Activated naive CD4-positive, alpha-beta T cell treated with anti-CD3 and anti-CD28 coated beads, Interleukin-2, amount 50 U/mL, for 24 hours (primary cell): ENCODE measurements at regions not wholly inside any gene's neighbourhood (a gene's known extent, or its start where the extent isn't known, plus 50 kb on each side); places are given as distances from the start of the nearest gene placed in this dataset.
"Not testable (repeated sequence)": the region's sequence is repeated elsewhere in the genome, so short reads cannot be mapped to it uniquely, and the experiment has no call there.

ENCODE experiments used
- H3K27ac Mint-ChIP-seq: one replicate; pipeline ENCODE4 v1.8.0; 2021; ENCODE audit warnings: mild to moderate bottlenecking, mixed read lengths
- H3K27me3 Mint-ChIP-seq: one replicate; pipeline ENCODE4 v1.8.0; 2021; ENCODE audit warnings: mixed read lengths
- H3K36me3 Mint-ChIP-seq: one replicate; pipeline ENCODE4 v1.8.0; 2021; ENCODE audit warnings: mixed read lengths
- H3K4me1 Mint-ChIP-seq: one replicate; pipeline ENCODE4 v1.8.0; 2021; ENCODE audit warnings: mixed read lengths
- H3K4me3 Mint-ChIP-seq: one replicate; pipeline ENCODE4 v1.8.0; 2021; ENCODE audit warnings: mild to moderate bottlenecking, mixed read lengths
- H3K9me3 Mint-ChIP-seq: one replicate; pipeline ENCODE4 v1.8.0; 2021; ENCODE audit warnings: mixed read lengths

DNA sequence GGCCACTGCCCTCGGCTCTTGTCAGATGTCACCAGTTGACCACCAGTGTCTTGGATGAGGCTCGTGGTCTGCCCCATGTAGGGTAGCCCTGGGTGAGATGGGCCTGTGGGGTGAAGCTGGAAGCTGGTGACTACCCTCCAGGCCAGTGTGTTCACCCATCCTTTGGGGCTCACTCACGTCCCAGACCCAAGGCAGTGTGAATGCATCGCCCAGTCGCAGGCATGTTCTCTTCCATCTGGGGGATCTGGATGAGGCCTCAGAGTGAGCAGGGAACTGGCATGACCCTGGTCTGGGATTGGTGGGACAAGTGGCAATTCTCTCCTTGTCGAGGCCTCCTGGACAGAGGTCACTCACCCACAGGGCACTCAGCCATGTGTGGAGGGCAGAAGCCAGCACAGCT, 120.1 kb upstream of the PHACTR3 start:
- Mint-ChIP-seq H3K27me3 (peaks cover 12% of the 10 kb centered on the region), H3K27ac (no peak overlapping the region), H3K36me3 (no peaks in the 10 kb centered on the region), H3K4me1 (no peaks in the 10 kb centered on the region), H3K9me3 (no peaks in the 10 kb centered on the region), H3K4me3 (no peak overlapping the region)

- Mint-ChIP-seq H3K4me1 (no peaks in the 10 kb centered on the region), H3K27me3 (peaks cover 8% of the 10 kb centered on the region), H3K9me3 (no peaks in the 10 kb centered on the region), H3K36me3 (no peaks in the 10 kb centered on the region), H3K4me3 (no peak overlapping the region), H3K27ac (no peak overlapping the region)
Measured at GRCh38 chr20:59485576-59486454, 118.5 kb upstream of the PHACTR3 start.

GRCh38 chr20:59488459-59488858, 115.9 kb upstream of the PHACTR3 start:
- not testable (repeated sequence) for H3K27me3 Mint-ChIP-seq, H3K4me1 Mint-ChIP-seq, H3K9me3 Mint-ChIP-seq, H3K36me3 Mint-ChIP-seq, H3K27ac Mint-ChIP-seq, H3K4me3 Mint-ChIP-seq

DNA sequence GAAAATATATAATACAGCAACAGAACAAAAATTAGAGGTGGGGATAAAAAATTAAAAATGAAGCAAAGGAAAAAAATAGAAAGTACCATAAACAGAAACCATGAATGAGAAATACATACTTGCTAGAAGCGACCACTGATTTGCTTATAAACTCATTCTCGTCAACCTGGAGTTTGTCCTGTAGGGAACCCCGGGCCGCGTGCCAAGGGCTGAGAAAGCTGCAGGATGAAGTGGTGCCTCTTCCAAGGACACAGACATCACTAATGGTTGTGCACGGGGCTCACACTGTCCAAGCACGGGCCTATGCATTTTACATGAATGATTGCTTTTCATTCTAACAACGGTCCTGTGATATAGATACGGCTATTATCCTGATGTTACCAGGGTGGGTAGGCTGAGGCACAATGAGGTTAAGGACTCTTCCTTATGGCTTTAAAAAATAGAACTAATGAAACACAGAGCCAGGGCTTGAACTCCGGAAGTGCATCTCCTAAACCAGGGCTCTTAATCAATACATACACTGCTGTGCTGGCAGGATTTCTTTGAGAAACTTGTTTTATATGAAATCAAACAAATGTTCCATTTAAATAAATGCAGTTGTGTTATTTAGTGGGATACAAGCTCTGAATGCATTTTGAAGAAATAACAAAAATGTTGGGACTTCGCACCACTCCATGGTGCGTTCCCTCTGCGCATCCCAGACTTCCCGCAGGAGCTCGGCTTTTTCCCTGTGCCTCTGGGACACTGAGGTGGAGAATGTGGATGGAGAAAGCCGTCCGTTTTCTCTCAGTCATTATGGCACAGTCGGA, 113.9 kb upstream of the PHACTR3 start:
- not testable (repeated sequence) for H3K36me3 Mint-ChIP-seq, H3K27ac Mint-ChIP-seq, H3K4me3 Mint-ChIP-seq, H3K9me3 Mint-ChIP-seq, H3K4me1 Mint-ChIP-seq, H3K27me3 Mint-ChIP-seq

DNA sequence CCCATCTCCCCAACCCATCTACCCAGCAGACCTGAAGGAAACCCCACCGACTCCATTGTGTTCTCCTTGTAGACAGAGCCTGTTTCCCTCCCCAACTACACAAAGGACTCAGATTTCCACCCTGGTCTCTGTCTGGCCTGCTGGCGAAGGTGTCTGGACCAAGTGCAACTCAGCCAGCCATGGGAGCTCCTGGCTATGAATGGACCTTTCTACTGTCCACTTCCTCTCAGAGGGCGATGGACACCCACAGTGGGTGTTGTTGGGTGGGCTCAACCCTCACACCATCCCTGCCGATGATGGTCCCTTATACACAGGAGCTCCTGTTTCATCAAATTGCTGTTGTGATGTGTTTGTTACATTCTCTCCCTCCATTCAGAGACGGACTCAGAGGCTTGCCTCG, 112.5 kb upstream of the PHACTR3 start:
- no peaks in the 10 kb centered on the region for H3K4me1 Mint-ChIP-seq
- no peak overlapping the region for H3K27ac Mint-ChIP-seq
- H3K4me3 Mint-ChIP-seq: no peak overlapping the region
- H3K9me3 Mint-ChIP-seq: no peaks in the 10 kb centered on the region
- no peaks in the 10 kb centered on the region for H3K36me3 Mint-ChIP-seq
- H3K27me3 Mint-ChIP-seq: peaks cover 5% of the 10 kb centered on the region

DNA sequence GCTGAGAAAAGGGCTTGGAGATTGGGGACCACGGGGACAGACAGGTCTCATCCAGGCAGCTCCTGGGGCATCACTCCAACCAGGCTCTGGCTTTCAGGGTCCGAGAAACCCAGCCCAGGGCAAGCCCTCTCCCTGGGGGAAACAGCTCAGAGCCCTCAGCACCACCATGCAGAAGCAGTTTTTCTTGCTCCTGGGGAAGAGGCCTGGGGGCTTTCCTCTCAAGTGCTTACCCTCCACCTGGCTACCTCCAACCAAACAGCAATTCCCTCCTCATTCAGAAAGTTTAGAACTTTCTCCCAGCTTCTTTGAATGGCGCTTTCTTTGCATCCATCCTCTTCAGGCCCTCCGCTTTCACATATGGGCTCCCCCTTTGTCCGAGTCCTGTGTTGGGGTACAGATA, 110.4 kb upstream of the PHACTR3 start:
- no peaks in the 10 kb centered on the region for H3K9me3 Mint-ChIP-seq
- no peak overlapping the region for H3K27ac Mint-ChIP-seq
- H3K36me3 Mint-ChIP-seq: no peaks in the 10 kb centered on the region
- no peak overlapping the region for H3K4me3 Mint-ChIP-seq
- H3K27me3 Mint-ChIP-seq: peaks cover 8% of the 10 kb centered on the region
- H3K4me1 Mint-ChIP-seq: no peaks in the 10 kb centered on the region

- Mint-ChIP-seq H3K27ac (no peak overlapping the region), H3K4me3 (no peak overlapping the region), H3K4me1 (no peaks in the 10 kb centered on the region), H3K27me3 (peaks cover 10% of the 10 kb centered on the region), H3K9me3 (peaks cover 4% of the 10 kb centered on the region), H3K36me3 (no peaks in the 10 kb centered on the region)
Measured at GRCh38 chr20:59495166-59495565, 109.2 kb upstream of the PHACTR3 start.

DNA sequence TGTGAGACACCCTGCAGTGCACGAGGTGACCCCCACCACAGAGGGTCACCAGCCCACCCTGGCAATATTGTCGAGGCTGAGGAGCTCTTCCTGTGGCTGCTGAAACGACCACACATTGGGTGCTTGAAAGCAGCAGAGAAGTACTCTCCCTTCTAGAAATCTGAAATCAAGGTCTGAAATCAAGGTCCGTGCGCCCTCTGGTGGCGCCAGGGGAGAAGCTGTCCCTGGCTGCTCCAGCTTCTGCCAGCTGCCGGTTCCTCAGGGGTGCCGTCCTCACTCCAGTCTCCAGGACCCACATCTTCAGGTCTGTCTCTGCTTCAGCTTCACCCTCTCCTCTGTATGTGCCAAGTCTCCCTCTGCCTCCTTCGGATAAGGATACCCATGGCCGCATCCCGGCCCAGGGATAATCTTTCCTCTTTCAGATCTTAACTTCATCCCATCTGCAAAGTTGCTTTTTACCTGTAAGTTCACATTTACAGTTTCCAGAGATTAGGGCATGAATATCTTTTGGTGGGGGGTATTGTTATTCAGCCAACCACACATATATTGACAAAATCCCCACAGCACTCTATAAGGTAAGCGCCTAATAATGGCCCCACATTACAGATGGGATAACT, 108.3 kb upstream of the PHACTR3 start:
- Mint-ChIP-seq H3K9me3 (peaks cover 4% of the 10 kb centered on the region), H3K4me1 (no peaks in the 10 kb centered on the region), H3K4me3 (no peak overlapping the region), H3K27me3 (peaks cover 10% of the 10 kb centered on the region), H3K27ac (no peak overlapping the region), H3K36me3 (no peaks in the 10 kb centered on the region)

GRCh38 chr20:59498291-59498690, 106.0 kb upstream of the PHACTR3 start:
- H3K9me3 Mint-ChIP-seq: peaks cover 4% of the 10 kb centered on the region
- H3K36me3 Mint-ChIP-seq: no peaks in the 10 kb centered on the region
- no peak overlapping the region for H3K27ac Mint-ChIP-seq
- peaks cover 13% of the 10 kb centered on the region for H3K27me3 Mint-ChIP-seq
- no peak overlapping the region for H3K4me3 Mint-ChIP-seq
- H3K4me1 Mint-ChIP-seq: no peaks in the 10 kb centered on the region

- Mint-ChIP-seq H3K27me3 (peaks cover 10% of the 10 kb centered on the region), H3K36me3 (no peaks in the 10 kb centered on the region), H3K27ac (no peak overlapping the region), H3K4me3 (no peak overlapping the region), H3K9me3 (peaks cover 4% of the 10 kb centered on the region), H3K4me1 (no peaks in the 10 kb centered on the region)
Measured at GRCh38 chr20:59499863-59500262, 104.5 kb upstream of the PHACTR3 start.

DNA sequence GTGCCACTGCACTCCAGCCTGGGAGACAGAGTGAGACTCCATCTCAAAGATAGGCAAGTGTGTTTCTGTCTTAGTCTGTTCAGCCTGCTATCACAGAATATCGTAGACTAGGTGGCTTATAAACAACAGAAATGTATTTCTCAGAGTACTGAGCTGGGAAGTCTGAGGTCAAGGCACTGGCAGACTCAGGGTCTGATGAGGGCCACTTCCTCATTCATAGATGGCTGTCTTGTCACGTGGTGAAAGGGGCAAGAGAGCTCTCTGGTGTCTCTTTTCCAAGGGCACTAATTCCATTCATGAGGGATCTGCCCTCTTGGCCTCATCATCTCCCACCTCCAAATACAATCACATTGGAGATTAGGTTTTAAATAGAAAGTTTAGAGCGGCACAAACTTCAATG, 95.6 kb upstream of the PHACTR3 start:
- H3K27ac Mint-ChIP-seq: no peak overlapping the region
- H3K4me1 Mint-ChIP-seq: no peaks in the 10 kb centered on the region
- no peaks in the 10 kb centered on the region for H3K36me3 Mint-ChIP-seq
- H3K27me3 Mint-ChIP-seq: peaks cover 4% of the 10 kb centered on the region
- no peaks in the 10 kb centered on the region for H3K9me3 Mint-ChIP-seq
- no peak overlapping the region for H3K4me3 Mint-ChIP-seq

- no peak overlapping the region for H3K4me3 Mint-ChIP-seq
Measured at GRCh38 chr20:59512651-59513050, 91.7 kb upstream of the PHACTR3 start.

GRCh38 chr20:59514554-59514953, 89.8 kb upstream of the PHACTR3 start:
- Mint-ChIP-seq H3K27ac (no peak overlapping the region), H3K4me3 (no peak overlapping the region), H3K36me3 (no peaks in the 10 kb centered on the region), H3K27me3 (peaks cover 29% of the 10 kb centered on the region), H3K9me3 (no peaks in the 10 kb centered on the region), H3K4me1 (no peaks in the 10 kb centered on the region)

More at GRCh38 chr20:59512651-59513050, 91.7 kb upstream of the PHACTR3 start:
- Mint-ChIP-seq H3K4me1 (no peaks in the 10 kb centered on the region), H3K27ac (no peak overlapping the region), H3K36me3 (no peaks in the 10 kb centered on the region), H3K27me3 (peaks cover 23% of the 10 kb centered on the region), H3K9me3 (no peaks in the 10 kb centered on the region)

DNA sequence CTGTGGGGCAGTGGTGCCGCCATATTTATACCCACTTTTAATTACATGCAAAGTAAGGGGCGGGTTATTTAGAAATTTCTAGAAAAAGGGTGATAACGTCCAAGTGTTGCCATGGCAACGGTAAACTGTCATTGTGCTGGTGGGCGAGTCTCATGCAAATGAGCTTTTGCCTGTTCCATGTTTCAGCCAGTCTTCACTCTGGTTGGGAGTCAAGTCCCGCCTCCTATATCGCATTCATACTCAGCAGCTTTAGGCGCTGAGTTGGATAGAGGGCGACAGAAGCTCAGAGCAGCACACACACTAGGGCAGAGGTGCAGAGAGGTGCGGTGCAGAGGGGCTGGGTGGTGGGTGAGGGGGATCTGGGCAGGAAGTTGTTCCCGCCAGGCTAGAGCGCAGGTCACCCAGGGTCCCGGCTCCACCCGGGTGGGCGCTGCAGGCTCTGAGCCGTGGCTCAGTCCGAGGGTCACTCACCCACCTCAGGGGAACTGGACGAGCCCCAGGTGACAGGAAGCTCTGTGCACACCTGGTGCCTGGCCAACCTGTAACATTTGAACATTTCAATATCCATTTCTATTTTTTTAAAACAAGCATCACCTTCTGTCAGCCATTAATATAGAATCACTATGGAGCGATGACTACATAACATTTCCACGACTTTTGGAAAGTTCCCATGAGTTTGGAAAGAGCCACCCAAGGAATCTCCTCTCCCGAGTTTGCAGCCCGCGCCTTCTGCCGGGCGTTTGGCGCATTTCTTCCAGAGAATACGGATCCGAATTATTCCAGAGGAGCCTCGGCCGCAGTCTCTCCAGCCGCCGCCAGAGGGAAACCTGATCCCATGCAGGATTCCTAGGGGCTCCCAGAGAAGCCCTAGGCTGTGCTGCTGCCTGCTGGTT, 89.1 kb upstream of the PHACTR3 start:
- H3K27me3 Mint-ChIP-seq: peaks cover 31% of the 10 kb centered on the region
- H3K4me3 Mint-ChIP-seq: no peak overlapping the region
- no peaks in the 10 kb centered on the region for H3K9me3 Mint-ChIP-seq
- no peaks in the 10 kb centered on the region for H3K36me3 Mint-ChIP-seq
- no peak overlapping the region for H3K27ac Mint-ChIP-seq
- H3K4me1 Mint-ChIP-seq: no peaks in the 10 kb centered on the region

- no peak overlapping the region for H3K4me3 Mint-ChIP-seq
Measured at GRCh38 chr20:59515906-59516209, 88.5 kb upstream of the PHACTR3 start.

More at GRCh38 chr20:59515906-59516209, 88.5 kb upstream of the PHACTR3 start:
- Mint-ChIP-seq H3K27ac (no peak overlapping the region), H3K36me3 (no peaks in the 10 kb centered on the region), H3K4me1 (no peaks in the 10 kb centered on the region), H3K27me3 (peaks cover 36% of the 10 kb centered on the region), H3K9me3 (no peaks in the 10 kb centered on the region)
